ENCODE measurements at regions not wholly inside any gene's neighbourhood (a gene's known extent, or its start where the extent isn't known, plus 50 kb on each side); places are given as distances from the start of the nearest gene placed in this dataset.

- DNase-seq, result no peak
These were observed 1355.4 kb downstream of the NSUN3 start for GRCh38 chr3:95418251-95418650.

DNA sequence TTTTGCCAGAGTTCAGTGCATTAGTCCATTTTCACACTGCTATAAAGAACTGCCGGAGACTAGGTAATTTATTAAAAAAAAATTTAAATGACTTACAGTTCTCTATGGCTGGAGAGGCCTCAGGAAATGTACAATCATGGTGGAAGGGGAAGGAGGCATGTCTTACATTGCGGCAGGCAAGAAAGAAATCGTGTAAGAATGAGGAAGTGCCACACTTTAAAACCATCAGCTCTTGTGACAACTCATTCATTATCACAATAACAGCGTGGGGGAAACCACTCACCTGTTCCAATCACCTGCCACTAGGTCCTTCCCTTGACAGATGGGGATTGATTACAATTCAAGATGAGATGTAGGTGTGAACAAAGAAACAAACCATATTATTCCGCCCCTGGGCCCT is 1361.4 kb downstream of the NSUN3 start:
- DNase-seq, result no peak

DNA sequence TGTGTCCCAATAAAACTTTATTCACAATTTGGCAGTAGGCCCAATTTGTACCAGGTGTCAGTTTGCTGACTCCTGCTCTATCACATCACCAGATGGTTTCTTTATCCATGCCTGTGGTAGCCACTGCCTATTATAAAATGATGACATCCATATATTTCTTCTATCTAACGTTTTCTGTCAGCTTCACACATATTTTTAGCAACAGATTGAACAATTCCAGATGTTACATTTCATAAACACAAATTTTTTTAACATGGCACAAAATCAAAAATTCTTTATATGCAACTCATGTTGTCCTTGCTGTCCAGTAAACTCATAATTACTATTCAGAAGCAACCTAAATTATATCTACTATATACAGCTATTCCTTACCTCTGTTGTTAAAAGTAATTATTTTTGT is 1371.6 kb downstream of the NSUN3 start:
- DNase-seq, result no peak

- no peak for DNase-seq
These were observed 1374.5 kb downstream of the NSUN3 start for GRCh38 chr3:95437409-95437808.

GRCh38 chr3:95438274-95438673 is 1375.4 kb downstream of the NSUN3 start:
- DNase-seq, result no peak

- no peak for DNase-seq
These were observed 1371.6 kb upstream of the EPHA6 start for GRCh38 chr3:95442766-95443165.

DNA sequence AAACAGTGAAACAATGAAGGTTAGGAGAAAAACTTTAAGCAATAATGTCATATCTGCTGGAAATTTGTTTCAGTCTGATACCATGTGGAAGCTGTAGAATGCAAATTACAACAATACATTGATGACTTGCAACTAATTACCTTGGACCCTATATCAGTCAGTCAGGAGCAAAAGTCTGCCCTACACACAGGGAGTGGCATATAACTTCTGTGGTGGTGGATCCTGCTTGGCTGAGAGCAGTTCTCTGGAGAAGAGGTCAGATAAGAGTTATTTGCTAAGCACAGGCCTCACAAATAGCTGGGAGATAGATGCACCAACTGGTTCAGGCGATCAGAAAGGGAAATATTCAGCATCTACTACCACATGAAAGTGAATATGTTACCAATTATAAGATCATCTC is 1364.6 kb upstream of the EPHA6 start:
- no peak for DNase-seq

DNA sequence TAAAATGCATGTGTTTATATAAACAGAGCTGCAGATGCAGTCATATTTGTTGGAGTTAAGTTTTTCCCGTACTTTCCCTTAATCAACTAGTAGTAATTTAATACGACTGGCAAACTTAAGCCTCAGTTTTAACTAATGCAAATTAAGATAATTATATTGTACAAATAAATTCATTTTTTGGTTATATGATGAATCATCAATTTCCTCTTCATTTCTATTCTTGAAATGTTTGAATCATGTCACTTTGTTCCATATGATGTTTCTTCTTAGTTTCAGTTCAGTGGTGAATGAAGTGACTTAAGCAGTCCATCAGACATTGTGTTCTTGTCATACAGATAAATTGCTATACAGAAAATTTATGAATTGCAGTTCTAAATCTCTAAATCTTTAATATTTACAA is 1361.2 kb upstream of the EPHA6 start:
- DNase-seq, result no peak

DNA sequence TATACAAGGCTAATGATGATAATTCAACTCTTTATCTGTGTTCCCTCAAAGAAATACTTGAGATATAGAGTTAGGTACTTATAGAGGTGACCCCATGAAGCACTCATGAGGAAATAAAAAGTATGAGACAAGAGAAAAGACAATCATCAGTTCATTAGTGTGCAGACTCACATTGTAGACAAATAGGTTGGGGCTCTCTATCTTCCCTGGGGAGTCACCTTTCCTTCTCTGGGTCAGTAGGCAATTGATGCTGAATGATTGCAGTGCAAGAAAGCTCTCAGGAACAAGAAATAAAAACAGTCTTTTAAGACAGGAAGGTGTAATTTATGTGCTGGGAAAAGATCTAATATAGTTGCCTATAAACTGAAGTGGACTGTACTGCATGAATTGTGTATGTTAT is 1357.6 kb upstream of the EPHA6 start:
- no peak for DNase-seq

DNA sequence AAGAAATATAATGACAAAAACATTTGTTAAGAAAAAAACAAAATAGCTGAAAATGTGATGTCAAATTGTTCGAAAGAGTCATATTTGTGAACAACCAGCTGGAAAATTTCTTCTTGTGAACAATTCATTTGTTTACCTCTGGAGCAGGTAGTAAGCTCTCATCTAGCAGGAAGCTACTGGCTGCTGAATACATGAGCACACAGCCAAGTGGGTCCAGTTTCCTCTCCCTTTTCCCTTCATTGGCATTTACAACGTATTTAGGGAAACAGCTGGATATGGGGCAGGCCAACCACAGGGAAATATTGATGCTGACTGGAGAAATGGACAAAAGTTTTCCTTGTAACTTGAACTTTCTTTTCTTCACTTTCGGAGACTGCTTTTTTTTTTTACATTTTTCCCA is 1354.7 kb upstream of the EPHA6 start:
- DNase-seq, result no peak

GRCh38 chr3:95460274-95460673 is 1354.1 kb upstream of the EPHA6 start:
- no peak for DNase-seq

- no peak for DNase-seq
These were observed 1352.2 kb upstream of the EPHA6 start for GRCh38 chr3:95462161-95462560.

GRCh38 chr3:95464346-95464745 is 1350.0 kb upstream of the EPHA6 start:
- no peak for DNase-seq

DNA sequence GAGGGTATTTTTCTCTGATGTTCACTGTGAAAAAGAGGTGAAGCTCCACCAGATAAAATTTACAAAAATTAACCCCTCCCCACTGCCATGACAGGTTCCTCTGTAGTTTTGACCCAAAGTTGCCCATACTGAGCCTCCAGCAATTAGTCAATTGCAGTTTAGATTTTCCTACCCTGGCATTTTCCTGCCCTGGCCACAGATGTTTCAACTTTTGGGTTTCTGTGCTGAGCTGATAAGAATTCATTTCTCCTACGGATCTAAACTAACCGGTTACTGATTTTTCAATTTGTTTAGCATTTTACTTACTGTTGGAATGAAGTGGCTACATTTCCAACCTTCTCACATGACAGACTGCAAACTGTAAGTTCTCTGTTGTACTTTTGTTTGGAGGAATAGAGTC is 1346.1 kb upstream of the EPHA6 start:
- no peak for DNase-seq

- no peak for DNase-seq
These were observed 1340.1 kb upstream of the EPHA6 start for GRCh38 chr3:95474338-95474737.

DNA sequence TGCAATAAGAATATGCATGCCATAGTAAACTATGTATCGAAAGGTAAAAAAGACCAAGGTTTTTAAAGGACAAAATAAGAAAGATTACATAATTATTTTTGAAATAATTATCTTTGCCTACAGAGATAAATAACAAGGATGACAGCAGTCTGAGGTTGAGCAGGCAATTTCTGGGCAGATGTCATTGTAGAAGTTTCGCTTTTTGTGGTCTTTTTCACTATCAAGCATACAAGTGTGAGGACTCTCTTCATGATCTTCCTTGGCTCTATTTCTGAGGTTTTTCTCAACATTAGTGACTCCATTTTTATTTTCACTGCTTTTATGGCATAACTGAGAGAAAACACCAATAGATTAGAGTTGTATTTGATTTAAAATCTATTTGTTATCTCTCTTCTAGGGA is 1337.9 kb upstream of the EPHA6 start:
- DNase-seq, result no peak

DNA sequence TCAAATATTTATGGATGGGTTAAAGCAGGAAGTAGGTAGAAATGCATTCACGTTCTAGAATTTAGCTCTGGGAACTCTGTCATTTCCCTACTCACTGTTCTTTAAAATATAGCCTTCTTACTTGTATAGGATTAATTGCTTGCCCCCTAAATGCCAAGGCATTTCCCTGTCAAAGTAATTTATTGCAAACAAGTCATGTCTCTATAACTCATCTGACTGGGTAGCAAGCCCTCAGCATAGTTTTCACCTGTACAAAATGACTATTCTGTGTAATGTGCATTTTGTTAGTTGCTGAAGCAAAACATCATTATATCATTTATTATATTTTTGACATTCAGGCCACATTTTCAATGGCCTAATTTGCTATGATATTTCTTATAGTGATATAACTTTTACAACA is 1308.2 kb upstream of the EPHA6 start:
- DNase-seq, result no peak

DNA sequence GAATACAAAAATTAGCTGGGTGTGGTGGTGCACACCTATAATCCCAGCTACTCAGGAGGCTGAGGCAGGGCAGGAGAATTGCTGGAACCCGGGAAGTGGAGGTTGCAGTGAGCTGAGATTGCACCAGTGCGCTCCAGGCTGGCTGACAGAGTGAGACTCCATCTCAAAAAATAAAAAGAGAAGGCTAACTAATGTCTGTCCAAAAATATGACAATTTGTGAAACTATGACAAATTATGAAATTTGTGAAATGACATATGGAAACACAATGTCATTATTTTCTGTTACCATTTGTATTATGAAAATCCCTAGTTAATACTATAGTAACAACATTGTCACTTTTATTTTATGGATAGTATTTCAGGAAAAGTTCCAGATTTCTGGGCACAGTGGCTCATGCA is 1306.3 kb upstream of the EPHA6 start:
- DNase-seq, result no peak

DNA sequence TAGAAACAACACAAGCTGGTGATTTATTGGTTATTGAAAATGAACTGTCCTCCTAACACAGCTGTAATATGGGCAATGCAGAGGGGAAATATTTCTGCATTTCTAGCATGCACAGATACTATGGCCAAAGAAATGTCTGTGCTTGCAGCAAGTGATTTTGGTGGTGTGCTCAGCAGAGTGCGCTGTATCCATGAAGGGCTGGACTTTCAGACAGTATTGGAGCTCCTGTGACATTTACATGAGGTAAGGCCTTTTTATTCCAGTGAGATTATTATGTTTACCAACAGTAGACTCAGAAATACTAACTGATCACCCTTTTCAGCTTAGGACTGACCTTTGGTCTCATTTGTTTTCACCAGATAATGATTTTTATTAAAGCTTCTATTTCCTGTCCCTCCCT is 1302.6 kb upstream of the EPHA6 start:
- no peak for DNase-seq

DNA sequence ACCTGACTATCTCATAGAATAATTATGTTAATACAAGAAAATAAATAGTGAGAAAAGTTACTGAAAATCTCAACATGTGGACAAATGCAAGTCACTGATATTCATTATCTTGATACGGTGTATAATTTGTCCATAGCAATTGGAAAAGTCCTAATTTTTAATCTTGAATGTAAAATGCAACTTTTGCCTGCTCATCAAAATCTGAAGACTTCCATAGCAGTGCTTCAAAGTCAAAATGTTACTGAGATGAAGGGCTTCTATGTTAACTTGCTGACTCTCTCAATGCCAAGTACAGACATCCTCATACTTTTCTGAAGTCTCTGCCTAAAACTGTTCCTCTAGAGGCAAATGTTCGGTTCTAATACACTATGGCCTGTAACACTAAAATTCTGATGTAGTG is 1300.1 kb upstream of the EPHA6 start:
- DNase-seq, result no peak

DNA sequence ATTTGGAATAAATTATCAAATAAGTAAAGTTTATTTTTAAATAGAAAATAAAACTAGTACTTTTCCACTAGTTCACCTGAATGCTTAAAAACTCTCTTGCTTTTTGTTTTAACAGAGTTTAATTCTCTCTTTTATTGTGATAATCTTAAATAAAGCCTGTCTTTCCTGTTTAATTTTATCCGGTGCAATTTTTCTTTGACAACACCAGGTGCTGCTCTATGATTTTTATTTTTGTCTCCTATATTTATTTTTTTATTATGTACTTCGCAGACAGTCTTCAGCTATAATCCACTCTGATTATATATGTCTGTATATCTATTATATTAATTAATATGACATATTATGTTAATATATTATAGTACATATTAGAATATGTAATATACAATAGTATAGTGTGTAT is 1293.0 kb upstream of the EPHA6 start:
- no peak for DNase-seq

DNA sequence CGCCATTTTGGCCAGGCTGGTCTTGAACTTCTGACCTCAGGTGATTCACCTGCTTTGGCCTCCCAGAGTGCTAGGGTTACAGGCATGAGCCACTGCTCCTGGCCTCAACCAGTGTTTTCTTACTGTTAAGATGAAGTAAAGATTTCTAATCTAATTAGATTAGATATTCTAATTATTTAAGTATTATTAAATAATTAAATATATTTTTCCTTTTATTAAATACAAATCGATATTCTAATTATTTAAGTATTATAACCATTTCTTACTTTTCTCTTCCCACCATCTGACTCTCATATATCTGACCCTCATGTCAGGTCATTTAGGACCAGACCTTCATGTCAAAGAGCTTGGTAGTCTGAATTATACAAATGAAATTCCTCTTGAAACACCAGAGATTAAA is 1291.9 kb upstream of the EPHA6 start:
- DNase-seq, result no peak

DNA sequence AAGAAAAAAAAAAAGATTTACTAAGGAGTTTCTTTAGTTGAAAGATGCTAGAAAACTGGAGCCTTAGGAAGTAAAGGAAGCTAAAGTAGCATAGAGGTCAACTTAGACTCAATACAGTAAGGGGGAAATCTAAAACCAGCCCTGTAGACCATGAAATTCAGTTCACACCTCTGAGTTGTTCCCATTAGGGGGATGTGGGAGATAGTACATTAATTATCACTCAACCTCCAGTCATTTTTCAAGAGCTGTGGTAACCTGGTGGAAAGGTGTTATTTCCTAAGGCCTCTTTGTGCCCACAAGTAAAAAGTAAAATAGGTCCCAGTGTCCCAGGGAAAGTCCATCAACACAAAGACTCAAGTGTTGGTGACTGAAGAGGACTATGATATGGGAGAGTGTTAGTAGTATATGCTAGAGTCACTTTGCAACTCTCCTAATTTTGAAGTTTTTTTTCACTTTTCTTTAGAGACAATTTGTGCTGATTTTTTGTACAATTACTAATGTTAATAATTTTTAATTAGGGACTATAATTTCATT is 1274.4 kb upstream of the EPHA6 start:
- DNase-seq, result no peak

DNA sequence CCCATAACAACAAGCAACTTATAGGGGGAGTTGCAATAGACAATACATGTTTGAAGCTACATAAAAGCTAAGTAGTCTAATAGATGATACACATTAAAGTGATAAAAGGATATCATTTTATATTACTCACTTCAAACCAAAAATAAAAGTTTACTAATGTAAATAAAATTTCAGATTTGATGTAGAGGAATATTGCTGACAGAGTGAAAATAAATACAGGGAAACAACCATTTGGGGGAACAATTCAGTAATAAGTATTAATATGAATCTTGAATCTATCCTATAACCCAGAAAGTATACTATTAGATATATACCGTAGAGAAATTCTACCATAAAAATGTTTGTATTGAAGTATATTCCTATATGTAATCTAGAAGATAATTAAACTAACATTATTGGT is 1248.9 kb upstream of the EPHA6 start:
- no peak for DNase-seq

GRCh38 chr3:95567346-95567745 is 1247.0 kb upstream of the EPHA6 start:
- DNase-seq, result no peak

- no peak for DNase-seq
These were observed 1227.6 kb upstream of the EPHA6 start for GRCh38 chr3:95586754-95587153.
